GM18498 (cell line): ENCODE measurements at regions not wholly inside any gene's neighbourhood (a gene's known extent, or its start where the extent isn't known, plus 50 kb on each side); places are given as distances from the start of the nearest gene placed in this dataset.

ENCODE experiments used
- ATAC-seq: cut with Tn5 transposase; IDR thresholded peaks from one replicate; pipeline ENCODE4 v1.9.1; 2021; ENCODE audit warnings: mild to moderate bottlenecking, moderate library complexity; ENCODE audit not compliant: unreplicated experiment

- no peak for ATAC-seq
Observed at GRCh38 chr9:81132796-81133195, 556.6 kb downstream of the TLE1 start.

- no peak for ATAC-seq
Observed at GRCh38 chr9:81132318-81132717, 557.0 kb downstream of the TLE1 start.

- ATAC-seq: no peak
Observed at GRCh38 chr9:81128701-81129100, 560.6 kb downstream of the TLE1 start.

DNA sequence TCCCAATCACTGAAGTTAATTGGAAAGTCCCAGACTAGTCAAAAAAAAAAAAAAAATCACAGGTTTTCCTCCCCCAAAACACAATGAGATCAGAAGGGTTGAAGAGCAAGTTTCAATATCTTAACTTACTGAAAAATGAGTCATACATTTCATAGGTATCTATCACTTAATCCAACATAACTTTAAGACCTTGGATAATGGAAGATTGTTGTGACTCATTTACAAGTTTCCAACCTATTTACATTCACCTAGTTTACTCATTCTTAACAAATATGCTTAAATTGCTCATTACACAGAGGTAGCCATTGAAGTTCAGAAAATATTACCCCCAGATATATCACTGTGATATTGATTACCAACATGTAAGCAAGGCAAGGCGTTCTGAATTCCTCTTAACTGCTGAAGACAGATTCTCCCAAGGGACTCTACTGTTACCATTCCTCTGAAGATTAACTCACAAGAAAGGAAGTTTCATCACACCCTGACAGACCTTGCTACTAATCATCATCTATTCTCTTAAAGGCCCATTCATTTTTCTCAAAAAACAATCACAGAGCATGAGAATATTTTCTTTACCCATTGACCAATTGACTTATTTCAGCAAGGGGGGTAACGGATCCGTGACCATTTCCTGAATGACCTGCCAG lies 563.8 kb downstream of the TLE1 start:
- no peak for ATAC-seq

DNA sequence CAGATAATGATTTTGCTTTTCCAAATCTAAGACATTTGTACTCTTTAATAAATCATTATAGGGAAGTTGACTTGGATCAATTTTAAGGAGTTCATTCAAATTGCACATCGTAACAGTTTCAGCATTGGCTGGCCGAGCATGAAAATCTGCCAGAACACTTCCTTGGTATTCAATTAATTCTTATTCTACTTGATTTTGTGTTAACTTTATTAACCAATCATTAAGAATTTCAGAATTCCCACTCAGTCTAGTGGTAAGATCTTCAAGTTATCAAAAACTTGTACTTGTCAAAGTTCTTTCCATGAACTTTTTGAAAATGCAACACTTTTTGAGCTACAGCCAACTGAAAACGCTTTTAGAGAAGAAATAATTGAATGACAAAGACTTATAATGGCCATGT lies 565.8 kb downstream of the TLE1 start:
- no peak for ATAC-seq

GRCh38 chr9:81122749-81123148 lies 566.6 kb downstream of the TLE1 start:
- ATAC-seq: no peak

DNA sequence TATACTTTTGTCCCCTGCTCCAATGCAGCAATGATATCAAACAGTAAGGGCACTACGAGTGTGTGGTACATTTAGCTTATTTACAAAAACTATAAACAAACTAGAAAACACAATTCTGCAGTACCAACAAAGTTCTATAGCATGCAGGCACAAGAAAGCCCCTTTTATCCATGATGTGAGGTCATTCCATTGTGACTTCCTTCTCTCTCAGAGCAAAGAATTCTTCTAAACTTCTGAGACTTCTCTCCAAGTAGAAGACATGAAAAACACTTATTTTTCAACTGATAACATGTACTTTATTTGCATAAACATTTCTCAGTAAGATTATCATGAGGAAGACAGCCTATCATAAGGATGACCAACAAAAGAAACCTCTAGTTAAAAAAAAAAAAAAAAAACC lies 569.8 kb downstream of the TLE1 start:
- ATAC-seq: no peak

- no peak for ATAC-seq
Observed at GRCh38 chr9:81118416-81118815, 570.9 kb downstream of the TLE1 start.

DNA sequence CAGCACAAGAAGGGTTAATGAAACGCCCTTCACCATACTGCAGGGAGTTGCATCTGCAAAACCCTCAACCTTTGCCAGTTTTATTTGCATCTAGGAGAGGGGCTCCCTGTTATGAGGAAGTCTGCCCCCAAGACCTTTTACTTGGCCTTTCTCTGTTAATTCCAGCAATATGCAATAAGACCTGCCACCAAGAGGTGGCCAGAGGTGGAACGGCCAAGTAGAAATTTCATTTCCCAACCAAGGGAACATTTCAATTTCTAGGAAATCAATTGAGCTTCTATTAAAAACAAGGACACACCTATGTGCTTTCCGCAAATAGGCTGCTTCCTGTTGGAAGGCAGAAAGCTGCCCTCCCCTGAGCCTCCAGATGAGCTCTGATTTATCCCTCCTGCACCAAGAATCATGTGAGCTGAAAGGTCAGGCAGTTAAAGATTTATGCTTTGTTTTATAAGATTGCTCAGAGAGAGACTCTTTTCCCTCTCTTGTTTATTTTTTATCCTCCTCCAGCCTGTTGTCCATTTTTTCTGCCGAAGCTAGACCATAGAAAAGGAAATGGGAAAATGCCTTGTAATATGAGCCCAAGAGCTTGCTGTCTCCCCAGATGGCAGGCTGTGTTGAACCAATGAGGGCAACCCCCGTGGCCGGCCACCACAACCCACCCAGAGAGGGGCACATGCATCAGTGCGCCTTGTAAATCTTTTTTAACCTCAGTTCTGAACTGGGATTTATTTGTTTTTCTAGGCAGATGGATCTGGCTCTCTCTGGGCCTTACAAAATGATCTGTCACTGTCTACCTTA lies 572.8 kb downstream of the TLE1 start:
- ATAC-seq: no peak

DNA sequence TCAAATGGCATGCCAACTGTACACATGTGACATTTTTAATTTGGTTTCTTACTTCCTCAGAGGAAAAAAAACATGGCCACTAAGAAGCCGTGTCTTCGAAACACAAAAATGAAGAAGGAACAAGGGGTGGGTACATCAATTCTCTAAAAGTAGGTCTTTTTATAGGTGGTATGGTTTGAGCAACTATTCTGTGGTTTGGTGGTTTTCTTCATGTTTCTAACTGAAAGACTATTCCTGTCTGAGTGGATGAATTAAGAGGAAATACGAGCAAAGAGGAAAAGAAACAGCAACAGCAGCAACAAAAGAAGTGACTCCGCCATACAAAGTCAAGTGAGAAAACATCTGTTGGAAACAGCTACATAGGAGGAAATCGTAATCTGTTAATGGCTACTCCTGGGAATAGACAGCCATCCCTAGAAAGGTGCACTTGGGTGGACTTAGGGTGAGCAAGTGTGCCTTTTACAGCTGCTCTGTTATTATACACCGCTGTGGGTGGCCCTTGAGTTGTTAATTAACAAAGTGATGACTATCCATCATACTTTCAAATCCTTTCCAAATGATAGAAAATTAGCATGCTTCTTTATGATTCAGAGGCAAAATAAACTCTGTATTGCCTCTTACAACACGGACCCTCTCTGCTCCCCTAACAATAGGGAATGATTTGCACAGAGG lies 575.8 kb downstream of the TLE1 start:
- peak; percentile 38 for ATAC-seq

- ATAC-seq: peak; percentile 34
Observed at GRCh38 chr9:81112627-81113452, 576.5 kb downstream of the TLE1 start.

DNA sequence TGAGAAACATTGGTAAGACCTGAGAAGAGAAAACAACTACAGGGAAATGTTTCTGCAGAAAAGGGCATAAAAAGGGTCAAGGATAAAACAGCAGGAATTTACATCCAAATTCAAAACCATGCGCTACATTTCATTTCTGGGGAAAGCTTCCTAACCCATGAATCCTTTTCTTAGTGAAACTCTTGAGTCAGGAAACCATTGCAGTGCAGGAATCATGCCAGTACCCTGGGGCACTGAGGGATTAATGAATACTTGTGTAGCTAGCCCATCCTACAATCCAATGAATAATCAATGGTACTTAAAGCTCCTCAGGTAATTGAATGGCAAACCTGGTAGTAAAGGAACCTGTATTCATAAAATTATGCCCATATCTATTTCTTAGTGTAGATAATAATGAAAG lies 580.5 kb downstream of the TLE1 start:
- ATAC-seq: no peak

GRCh38 chr9:81108391-81108790 lies 581.0 kb downstream of the TLE1 start:
- ATAC-seq: no peak

- no peak for ATAC-seq
Observed at GRCh38 chr9:81103597-81104471, 585.5 kb downstream of the TLE1 start.

GRCh38 chr9:81097131-81097847 lies 592.1 kb downstream of the TLE1 start:
- no peak for ATAC-seq

DNA sequence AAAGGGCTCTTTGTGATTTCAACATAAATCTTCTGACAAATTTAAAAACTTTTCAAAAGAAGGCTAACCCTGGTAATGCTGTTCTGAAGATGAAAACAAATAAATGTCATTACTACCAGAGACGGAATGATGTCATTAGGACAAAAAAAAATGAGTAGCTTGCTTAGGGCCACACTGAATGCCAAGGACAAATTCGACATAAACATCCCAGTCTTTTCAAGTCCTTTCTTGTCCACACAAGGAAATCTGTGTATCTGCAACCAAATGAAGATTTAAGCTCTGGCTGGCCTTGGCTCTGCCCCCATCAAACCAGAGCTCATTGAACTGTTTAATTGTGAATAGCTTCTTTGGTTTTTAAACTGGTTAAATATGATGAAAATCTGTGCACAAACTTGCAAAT lies 592.7 kb downstream of the TLE1 start:
- no peak for ATAC-seq

DNA sequence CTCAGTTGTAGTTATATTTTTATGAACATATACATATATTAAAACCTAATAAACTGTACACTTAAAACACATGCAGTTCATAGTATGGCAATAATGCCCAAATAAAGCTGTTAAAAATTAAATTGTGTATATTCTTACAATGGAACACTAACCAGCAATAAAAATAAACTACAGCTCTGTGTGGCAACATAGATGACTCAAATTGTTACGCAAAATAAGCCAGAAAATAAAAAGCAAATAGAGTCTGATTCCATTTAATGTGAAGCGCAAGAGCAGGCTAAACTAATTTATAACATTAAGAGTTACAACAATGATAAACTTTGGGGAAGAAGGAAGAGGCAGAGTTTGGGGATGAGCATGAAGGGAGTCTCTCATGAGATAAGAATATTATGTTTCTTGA lies 597.3 kb downstream of the TLE1 start:
- ATAC-seq: no peak

- no peak for ATAC-seq
Observed at GRCh38 chr9:81088341-81088740, 601.0 kb downstream of the TLE1 start.

GRCh38 chr9:81086416-81086815 lies 602.9 kb downstream of the TLE1 start:
- no peak for ATAC-seq
